ENCODE measurements at regions not wholly inside any gene's neighbourhood (a gene's known extent, or its start where the extent isn't known, plus 50 kb on each side); places are given as distances from the start of the nearest gene placed in this dataset.

DNA sequence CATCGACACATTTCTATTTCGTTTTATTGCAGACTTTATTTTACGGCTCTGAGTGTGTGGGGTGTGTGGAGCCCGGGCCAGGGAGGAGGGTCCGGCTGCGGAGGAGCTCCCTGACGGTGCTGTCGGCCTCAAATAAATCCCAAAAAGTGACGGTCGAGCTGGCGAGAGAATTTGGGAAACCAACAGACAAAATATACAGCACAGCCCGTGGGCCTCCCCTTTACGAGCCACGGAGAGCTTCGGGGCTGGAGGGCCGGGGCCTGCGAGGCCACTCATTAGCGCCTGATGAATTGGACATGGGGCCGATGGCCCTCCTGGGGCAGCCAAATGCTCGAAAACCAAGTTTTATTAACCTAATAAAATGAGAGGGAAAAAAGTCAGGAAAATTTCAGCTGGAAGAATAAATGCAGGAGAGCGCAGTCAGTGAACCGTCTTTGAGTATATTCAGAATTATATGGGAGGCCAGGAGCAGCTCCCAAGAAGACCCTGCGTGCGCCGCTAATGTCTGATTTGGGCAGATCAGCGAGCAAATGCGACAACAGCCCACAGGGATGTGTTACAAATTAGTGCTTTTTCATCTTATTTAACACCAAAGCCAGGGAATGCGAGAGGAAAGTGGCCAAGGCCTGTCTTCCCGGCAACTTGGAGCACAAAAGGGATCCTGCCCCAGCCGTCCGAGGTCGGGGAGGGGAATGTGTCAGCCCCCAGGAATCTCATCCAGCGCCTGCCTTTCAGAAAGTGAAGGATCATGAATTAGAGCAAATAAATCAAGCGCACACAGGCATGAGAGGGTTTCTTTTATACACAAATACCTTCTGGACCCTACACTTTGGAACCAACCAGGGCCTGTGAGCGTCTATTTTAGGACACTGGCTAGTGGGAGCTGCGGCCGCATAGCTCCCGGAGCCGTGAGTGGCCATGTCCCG is 249.1 kb downstream of the C16orf95 start:
- DNase-seq (ENCODE audit: low read depth, low spot score), result no peak
- Histone ChIP-seq H3K36me3 (ENCODE audit: insufficient read depth, insufficient read length, low read length) (no peaks in the 10 kb centered on the region), H3K9me3 (ENCODE audit: insufficient read depth, low read length) (no peaks in the 10 kb centered on the region), H3K27me3 (ENCODE audit: insufficient read depth, insufficient read length) (no peaks in the 10 kb centered on the region), H3K4me3 (ENCODE audit: insufficient read length, low read depth) (no peak overlapping the region), H3K9ac (ENCODE audit: insufficient read length, low read depth) (no peak overlapping the region), H3K4me1 (ENCODE audit: insufficient read depth, insufficient read length) (peaks cover 10% of the 10 kb centered on the region)
- TF ChIP-seq ZNF274 (IDR thresholded peaks at IDR 0.05; ENCODE audit: low read depth, low read length) (no peak), SUZ12 (IDR thresholded peaks at IDR 0.05; ENCODE audit: extremely low read depth, insufficient read depth, insufficient read length) (no peak), YY1 (IDR thresholded peaks at IDR 0.05; ENCODE audit: insufficient read depth, insufficient read length) (no peak)

DNA sequence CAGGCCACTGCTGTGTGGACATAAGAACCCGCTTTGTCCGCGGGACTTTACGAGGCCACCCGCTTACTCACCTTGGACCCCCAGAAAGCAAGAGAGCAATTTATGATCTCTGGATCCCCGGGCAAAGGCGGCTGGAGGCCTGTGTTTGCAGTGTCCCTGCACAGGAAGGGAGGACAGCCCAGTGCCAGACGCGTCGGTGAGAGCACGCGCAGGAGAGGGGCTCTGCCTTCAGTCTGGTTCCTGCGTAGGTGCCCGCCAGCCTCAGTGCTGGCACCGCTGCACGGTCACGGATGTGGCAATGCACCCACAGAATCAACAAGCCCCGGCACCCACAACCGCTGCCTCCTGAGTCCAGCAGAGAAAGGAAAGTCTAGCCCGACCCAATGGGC is 248.4 kb downstream of the C16orf95 start:
- no peaks in the 10 kb centered on the region for H3K36me3 ChIP-seq (ENCODE audit: insufficient read depth, insufficient read length, low read length)
- no peak overlapping the region for H3K9ac ChIP-seq (ENCODE audit: insufficient read length, low read depth)
- H3K4me1 ChIP-seq (ENCODE audit: insufficient read depth, insufficient read length), result peaks cover 10% of the 10 kb centered on the region
- DNase-seq (ENCODE audit: low read depth, low spot score), result no peak
- no peaks in the 10 kb centered on the region for H3K27me3 ChIP-seq (ENCODE audit: insufficient read depth, insufficient read length)
- H3K4me3 ChIP-seq (ENCODE audit: insufficient read length, low read depth), result no peak overlapping the region
- no peak for TF ChIP-seq ZNF274 (IDR thresholded peaks at IDR 0.05; ENCODE audit: low read depth, low read length)
- TF ChIP-seq SUZ12 (IDR thresholded peaks at IDR 0.05; ENCODE audit: extremely low read depth, insufficient read depth, insufficient read length), result no peak
- no peak for TF ChIP-seq YY1 (IDR thresholded peaks at IDR 0.05; ENCODE audit: insufficient read depth, insufficient read length)
- no peaks in the 10 kb centered on the region for H3K9me3 ChIP-seq (ENCODE audit: insufficient read depth, low read length)

- H3K9me3 ChIP-seq (ENCODE audit: insufficient read depth, low read length), result no peaks in the 10 kb centered on the region
- no peak for TF ChIP-seq ZNF274 (IDR thresholded peaks at IDR 0.05; ENCODE audit: low read depth, low read length)
- no peak for TF ChIP-seq YY1 (IDR thresholded peaks at IDR 0.05; ENCODE audit: insufficient read depth, insufficient read length)
- no peak for TF ChIP-seq SUZ12 (IDR thresholded peaks at IDR 0.05; ENCODE audit: extremely low read depth, insufficient read depth, insufficient read length)
- no peak for DNase-seq (ENCODE audit: low read depth, low spot score)
- H3K4me3 ChIP-seq (ENCODE audit: insufficient read length, low read depth), result no peak overlapping the region
- no peak overlapping the region for H3K9ac ChIP-seq (ENCODE audit: insufficient read length, low read depth)
- peaks cover 6% of the 10 kb centered on the region for H3K4me1 ChIP-seq (ENCODE audit: insufficient read depth, insufficient read length)
- no peaks in the 10 kb centered on the region for H3K27me3 ChIP-seq (ENCODE audit: insufficient read depth, insufficient read length)
- no peaks in the 10 kb centered on the region for H3K36me3 ChIP-seq (ENCODE audit: insufficient read depth, insufficient read length, low read length)
These were observed 246.5 kb downstream of the C16orf95 start for GRCh38 chr16:87070657-87071056.

- Histone ChIP-seq H3K9ac (ENCODE audit: insufficient read length, low read depth) (no peak overlapping the region), H3K4me1 (ENCODE audit: insufficient read depth, insufficient read length) (peaks cover 9% of the 10 kb centered on the region), H3K27me3 (ENCODE audit: insufficient read depth, insufficient read length) (no peaks in the 10 kb centered on the region), H3K4me3 (ENCODE audit: insufficient read length, low read depth) (no peak overlapping the region), H3K36me3 (ENCODE audit: insufficient read depth, insufficient read length, low read length) (no peaks in the 10 kb centered on the region), H3K9me3 (ENCODE audit: insufficient read depth, low read length) (no peaks in the 10 kb centered on the region)
- TF ChIP-seq ZNF274 (IDR thresholded peaks at IDR 0.05; ENCODE audit: low read depth, low read length) (no peak), SUZ12 (IDR thresholded peaks at IDR 0.05; ENCODE audit: extremely low read depth, insufficient read depth, insufficient read length) (no peak), YY1 (IDR thresholded peaks at IDR 0.05; ENCODE audit: insufficient read depth, insufficient read length) (no peak)
- no peak for DNase-seq (ENCODE audit: low read depth, low spot score)
These were observed 245.1 kb downstream of the C16orf95 start for GRCh38 chr16:87072101-87072500.

- Histone ChIP-seq H3K36me3 (ENCODE audit: insufficient read depth, insufficient read length, low read length) (no peaks in the 10 kb centered on the region), H3K27me3 (ENCODE audit: insufficient read depth, insufficient read length) (no peaks in the 10 kb centered on the region), H3K4me1 (ENCODE audit: insufficient read depth, insufficient read length) (peaks cover 9% of the 10 kb centered on the region), H3K9me3 (ENCODE audit: insufficient read depth, low read length) (peaks cover 5% of the 10 kb centered on the region; the same call in 1 of the 2 replicates), H3K4me3 (ENCODE audit: insufficient read length, low read depth) (no peak overlapping the region), H3K9ac (ENCODE audit: insufficient read length, low read depth) (no peak overlapping the region)
- DNase-seq (ENCODE audit: low read depth, low spot score), result no peak
- TF ChIP-seq SUZ12 (IDR thresholded peaks at IDR 0.05; ENCODE audit: extremely low read depth, insufficient read depth, insufficient read length) (no peak), ZNF274 (IDR thresholded peaks at IDR 0.05; ENCODE audit: low read depth, low read length) (no peak), YY1 (IDR thresholded peaks at IDR 0.05; ENCODE audit: insufficient read depth, insufficient read length) (no peak)
These were observed 242.4 kb downstream of the C16orf95 start for GRCh38 chr16:87074641-87075318.

GRCh38 chr16:87075319-87075860 is 241.8 kb downstream of the C16orf95 start:
- Histone ChIP-seq H3K36me3 (ENCODE audit: insufficient read depth, insufficient read length, low read length) (no peaks in the 10 kb centered on the region), H3K4me1 (ENCODE audit: insufficient read depth, insufficient read length) (peaks cover 7% of the 10 kb centered on the region), H3K9ac (ENCODE audit: insufficient read length, low read depth) (no peak overlapping the region), H3K27me3 (ENCODE audit: insufficient read depth, insufficient read length) (no peaks in the 10 kb centered on the region), H3K4me3 (ENCODE audit: insufficient read length, low read depth) (no peak overlapping the region), H3K9me3 (ENCODE audit: insufficient read depth, low read length) (peaks cover 9% of the 10 kb centered on the region)
- no peak for DNase-seq (ENCODE audit: low read depth, low spot score)
- TF ChIP-seq ZNF274 (IDR thresholded peaks at IDR 0.05; ENCODE audit: low read depth, low read length), result no peak
- no peak for TF ChIP-seq YY1 (IDR thresholded peaks at IDR 0.05; ENCODE audit: insufficient read depth, insufficient read length)
- no peak for TF ChIP-seq SUZ12 (IDR thresholded peaks at IDR 0.05; ENCODE audit: extremely low read depth, insufficient read depth, insufficient read length)
